ENCODE measurements at regions not wholly inside any gene's neighbourhood (a gene's known extent, or its start where the extent isn't known, plus 50 kb on each side); places are given as distances from the start of the nearest gene placed in this dataset.
"Not testable (repeated sequence)": the region's sequence is repeated elsewhere in the genome, so short reads cannot be mapped to it uniquely, and the experiment has no call there.

DNA sequence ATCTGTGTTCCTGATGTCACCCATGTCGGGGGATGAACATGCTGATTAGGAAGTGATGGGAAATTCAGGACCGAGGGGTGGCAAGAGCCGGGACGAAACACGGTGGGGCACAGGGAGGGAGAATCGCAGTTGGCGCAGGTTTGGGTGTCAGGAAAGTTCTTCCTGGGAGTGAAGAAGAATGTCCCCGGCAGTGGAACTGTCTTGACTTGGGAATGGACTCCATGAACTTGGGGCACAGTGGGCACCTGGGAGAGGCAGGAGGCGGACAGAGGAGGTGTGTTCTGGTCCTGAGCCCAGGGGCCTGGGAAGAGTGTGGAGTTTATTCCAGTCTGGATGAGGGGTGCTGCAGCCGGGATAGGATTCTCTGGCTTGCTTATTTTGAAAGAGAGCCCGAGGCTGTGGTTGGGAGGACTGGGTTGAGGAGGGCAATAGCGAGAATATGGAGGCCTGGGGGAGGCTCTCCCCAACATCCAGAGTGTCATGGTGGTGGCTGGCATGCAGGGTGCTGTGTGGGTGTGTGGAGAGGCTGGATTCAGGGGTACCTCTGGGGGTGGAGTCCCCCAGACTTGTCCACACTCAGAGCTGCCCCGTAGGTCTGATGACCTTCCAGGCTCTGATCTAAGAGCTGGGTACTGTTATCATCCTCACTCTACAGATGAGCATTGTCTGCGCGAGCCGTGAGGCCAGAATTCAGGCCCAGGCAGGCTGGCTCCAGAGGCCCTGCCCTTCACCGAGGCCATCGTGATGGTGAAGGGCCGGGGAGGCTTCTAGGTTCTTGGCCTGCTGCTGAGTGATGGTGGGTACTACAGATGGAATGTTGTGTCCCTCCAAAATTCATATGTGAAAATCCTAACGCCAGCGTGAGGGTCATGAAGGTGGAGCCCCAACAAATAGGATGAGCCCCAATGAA lies 274.5 kb upstream of the C1orf174 start:
- no peak for DNase-seq (ENCODE audit: low spot score)

GRCh38 chr1:4175566-4176405 lies 275.7 kb upstream of the C1orf174 start:
- no peak for DNase-seq (ENCODE audit: low spot score)

DNA sequence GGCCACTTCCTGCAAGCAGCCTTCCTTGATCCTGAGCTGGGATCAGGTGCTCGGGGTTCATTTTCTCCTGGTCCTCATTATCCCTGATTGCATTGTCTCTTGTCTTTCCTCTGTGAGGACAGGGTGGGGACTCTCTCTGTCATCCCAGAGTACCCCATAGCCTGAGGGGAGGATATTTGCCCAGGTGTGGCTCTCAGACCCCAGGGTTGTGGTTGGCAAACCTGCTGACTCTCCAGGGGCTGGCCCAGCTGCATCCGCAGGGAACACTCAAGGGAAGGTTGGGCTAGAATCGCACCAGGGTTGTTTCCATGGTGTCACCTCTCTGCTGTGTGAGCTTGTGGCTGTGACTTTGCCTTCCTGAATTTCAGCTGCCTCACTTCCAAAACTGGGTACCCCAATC lies 276.8 kb upstream of the C1orf174 start:
- no peak for DNase-seq (ENCODE audit: low spot score)

GRCh38 chr1:4177425-4178150 lies 277.5 kb upstream of the C1orf174 start:
- no peak for DNase-seq (ENCODE audit: low spot score)

GRCh38 chr1:4178501-4179113 lies 278.5 kb upstream of the C1orf174 start:
- no peak for DNase-seq (ENCODE audit: low spot score)

DNA sequence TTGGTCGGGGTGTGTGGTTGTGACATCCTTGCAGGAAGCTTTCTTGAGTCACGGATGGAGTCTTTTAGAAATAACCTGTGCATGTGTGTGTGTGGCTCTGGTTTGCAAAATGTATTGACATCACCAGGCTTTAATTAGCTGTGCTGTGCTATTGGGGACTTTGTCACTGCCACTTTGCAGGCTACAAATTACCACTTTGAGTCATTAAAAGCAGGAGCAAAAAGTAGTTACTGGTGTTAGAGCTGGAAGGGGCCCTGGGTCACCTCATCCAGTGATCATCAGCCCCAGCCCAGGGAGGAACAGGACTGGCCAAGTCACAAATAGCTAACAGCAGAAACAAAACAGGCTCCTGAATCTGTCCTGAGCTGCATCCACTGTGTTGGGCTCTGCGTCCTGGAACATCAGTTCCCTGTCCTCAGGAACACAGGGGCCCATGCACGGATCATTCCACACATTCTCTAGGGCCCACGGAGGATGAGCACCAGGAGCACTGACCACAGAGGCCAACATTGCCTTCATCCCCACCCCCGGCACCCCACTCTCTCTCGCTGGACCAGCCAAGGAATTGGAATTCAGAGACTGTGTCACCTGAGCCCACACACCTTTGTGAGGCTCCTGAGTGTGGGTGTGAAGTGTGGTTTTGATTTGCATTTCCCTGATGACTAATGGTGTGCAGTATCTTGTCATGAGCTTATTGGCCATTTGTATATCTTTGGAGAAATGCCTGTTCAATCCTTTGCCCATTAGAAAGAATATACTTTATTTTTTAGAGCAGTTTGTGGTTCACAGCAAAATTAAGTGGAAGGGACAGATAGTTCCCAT lies 280.1 kb upstream of the C1orf174 start:
- DNase-seq (ENCODE audit: low spot score), result no peak

GRCh38 chr1:4186486-4186885 lies 286.4 kb upstream of the C1orf174 start:
- not testable (repeated sequence) for DNase-seq (ENCODE audit: low spot score)

DNA sequence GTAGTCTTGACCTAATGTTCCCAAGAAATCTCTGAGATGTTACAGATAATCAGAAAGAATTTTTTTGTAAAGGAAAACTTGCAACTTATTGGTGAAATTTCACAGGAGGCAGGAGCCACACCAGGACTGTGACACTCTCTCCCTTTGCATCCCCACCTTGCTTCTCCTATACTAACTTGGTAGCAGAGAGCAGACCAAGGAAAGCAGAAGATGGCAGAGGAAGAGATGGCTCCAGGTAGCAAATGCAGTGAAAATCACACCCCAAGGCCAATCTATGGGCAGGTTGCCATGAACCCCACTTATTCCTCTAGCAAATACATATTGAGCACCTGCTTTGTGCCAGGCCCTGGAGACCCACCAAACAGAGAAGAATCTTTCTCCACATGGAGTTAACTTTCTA lies 303.4 kb upstream of the C1orf174 start:
- DNase-seq (ENCODE audit: low spot score), result no peak

DNA sequence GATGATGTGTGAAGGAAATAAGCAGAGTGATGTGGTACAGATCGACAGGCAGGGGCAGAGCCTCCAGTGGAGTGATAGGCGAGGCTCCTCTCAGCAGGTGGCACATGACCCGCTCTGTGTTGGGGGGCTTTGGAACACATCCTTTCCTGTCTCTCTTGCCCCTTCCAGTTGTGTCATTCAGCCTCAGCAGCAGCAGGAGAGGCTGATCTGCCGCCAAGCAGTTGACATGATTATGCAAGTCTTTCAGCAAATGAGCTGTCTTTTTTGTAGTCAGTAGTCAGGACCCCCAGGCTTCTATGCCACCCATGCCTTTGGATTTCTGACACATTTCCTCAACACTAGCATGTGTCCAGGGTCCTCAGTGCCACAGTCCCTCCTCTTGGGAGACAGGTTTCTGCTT lies 307.1 kb upstream of the C1orf174 start:
- DNase-seq (ENCODE audit: low spot score), result no peak

- DNase-seq (ENCODE audit: low spot score), result no peak
Observed at GRCh38 chr1:4207842-4208692, 308.0 kb upstream of the C1orf174 start.

GRCh38 chr1:4210043-4210442 lies 310.0 kb upstream of the C1orf174 start:
- DNase-seq (ENCODE audit: low spot score), result no peak

DNA sequence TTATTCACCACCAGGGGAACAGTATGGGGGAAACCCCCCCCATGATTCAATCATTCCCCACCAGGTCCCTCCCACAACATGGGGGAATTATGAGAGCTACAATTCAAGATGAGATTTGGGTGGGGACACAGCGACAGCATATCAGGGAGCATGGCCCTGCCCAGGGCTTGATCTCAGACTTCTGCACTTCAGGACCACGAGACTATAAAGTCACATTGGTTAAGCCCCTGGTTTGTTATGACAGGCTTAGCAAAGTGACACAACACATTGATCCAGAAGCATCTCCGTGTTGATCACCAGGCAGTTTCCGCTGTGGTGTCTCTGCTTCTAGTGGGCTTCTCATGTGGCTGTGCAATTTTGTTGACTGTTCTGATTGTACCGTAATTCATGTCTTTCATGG lies 312.7 kb upstream of the C1orf174 start:
- no peak for DNase-seq (ENCODE audit: low spot score)

DNA sequence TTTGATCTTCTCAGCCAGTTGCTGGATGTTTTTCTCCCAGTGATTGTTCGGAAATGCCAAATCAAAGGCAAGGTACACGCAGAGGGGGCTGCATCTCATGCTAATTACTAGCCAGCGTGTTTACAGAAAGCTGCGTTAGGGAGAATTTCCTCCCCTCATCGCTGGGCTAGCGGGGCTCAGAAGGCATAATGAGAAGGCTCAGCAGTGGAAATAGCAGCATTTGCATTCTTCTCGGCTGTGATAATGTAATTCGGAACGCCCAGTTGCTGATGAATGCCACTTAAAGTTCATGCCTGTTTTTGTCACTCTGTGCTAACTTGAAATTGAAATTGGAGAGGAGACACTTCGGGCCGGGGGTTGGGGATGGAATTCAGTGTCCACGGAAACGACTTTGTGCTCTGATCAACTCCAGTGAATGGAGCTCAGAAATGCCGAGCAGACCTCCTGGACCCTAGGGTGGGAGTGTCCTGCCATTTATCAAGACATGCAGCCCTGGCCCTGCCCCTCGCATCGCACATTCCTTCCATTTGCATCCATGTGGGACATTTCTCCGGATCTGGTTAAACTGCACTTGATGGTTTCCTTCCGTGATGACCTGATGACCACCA lies 313.4 kb upstream of the C1orf174 start:
- DNase-seq (ENCODE audit: low spot score), result no peak

DNA sequence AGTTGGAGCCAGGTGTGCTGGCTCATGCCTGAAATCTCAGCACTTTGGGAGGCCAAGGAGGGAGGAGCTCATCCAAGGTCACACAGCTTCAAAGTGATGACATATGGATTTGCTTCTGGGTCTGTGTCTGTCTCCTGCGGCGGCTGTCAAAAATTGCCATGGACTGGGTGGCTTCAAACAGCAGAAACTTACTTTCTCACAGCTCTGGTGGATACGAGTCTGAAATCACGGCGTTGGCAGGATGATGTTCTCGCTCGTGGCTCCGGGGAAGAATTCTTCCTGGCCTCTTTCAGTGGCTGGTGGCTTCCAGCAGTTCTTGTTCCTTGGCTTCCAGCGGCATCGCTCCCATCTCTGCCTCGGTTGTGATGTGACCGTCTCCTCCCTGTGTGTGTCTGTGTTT lies 314.8 kb upstream of the C1orf174 start:
- DNase-seq (ENCODE audit: low spot score), result no peak

GRCh38 chr1:4215391-4215790 lies 315.3 kb upstream of the C1orf174 start:
- no peak for DNase-seq (ENCODE audit: low spot score)

DNA sequence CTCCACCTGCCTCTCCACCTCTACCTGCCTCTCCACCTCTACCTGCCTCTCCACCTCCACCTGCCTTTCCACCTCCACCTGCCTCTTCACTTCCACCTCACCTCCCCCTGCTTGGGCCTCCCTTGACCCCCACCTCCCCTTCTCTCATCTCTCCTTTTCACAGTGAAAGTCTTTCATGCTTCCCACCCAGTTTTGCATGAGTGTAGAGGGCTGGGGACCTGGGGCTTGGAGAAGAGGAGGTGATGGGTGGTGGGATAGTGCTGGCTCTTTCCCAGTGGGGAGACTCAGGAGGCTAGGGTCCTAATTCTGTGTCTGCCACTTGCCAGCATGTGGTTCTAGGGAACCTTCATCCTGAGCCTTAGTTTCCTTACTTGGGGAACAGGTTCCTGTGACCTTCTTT lies 316.2 kb upstream of the C1orf174 start:
- DNase-seq (ENCODE audit: low spot score), result no peak

DNA sequence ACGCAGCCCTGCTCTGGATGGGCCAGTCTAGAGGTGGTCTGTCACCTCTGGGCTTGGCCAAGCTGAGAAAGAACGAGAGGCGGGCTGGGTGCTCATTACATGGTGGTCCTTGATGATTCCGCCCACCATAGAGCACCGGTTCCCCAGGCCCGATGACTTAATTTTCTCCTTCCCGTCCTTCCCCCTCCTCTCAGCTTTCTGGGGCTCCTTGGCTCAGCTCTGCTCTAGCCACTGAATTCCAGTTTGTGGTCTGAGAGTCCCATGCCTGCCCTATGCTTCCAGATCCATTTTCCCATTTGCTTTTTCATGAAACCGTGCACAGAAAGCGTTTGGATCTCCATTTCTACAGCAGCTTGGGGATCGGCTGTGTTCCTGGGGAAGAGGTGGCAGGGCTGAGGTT lies 318.5 kb upstream of the C1orf174 start:
- DNase-seq (ENCODE audit: low spot score), result no peak

GRCh38 chr1:4219111-4219510 lies 319.0 kb upstream of the C1orf174 start:
- DNase-seq (ENCODE audit: low spot score), result no peak

- DNase-seq (ENCODE audit: low spot score), result no peak
Observed at GRCh38 chr1:4219826-4220225, 319.8 kb upstream of the C1orf174 start.

DNA sequence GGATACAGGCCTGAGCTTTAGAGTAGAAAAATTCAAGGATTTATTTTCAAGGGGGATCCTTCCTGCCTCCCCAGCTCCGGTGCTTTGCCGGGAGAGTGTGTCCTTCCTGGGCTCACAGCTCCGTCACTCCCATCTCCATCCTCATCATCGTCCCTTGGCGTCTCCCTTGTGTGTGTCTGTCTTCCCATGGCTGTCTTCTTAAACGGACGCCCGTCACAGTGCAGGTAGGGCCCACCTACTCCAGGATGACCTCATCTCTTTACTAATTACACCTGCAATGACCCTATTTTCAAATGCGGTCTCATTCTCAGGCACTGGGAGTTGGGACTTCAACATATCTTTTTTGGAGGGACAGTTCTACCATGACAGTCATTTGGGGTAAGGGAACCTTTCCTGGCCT lies 320.3 kb upstream of the C1orf174 start:
- no peak for DNase-seq (ENCODE audit: low spot score)

Data from HuH-7 (cell line).